Naive thymus-derived CD4-positive, alpha-beta T cell (primary cell): ENCODE measurements at regions not wholly inside any gene's neighbourhood (a gene's known extent, or its start where the extent isn't known, plus 50 kb on each side); places are given as distances from the start of the nearest gene placed in this dataset.
"Not testable (repeated sequence)": the region's sequence is repeated elsewhere in the genome, so short reads cannot be mapped to it uniquely, and the experiment has no call there.

Source experiments
- ATAC-seq: fragments of 150-1000 bp; cut with Tn5 transposase; 2 replicates; pipeline ENCODE4 v1.10.0; 2021; ENCODE audit warnings: mild to moderate bottlenecking, moderate library complexity
- CTCF ChIA-PET: fragments of 350-600 bp; sonication (Branson Sonifier 250); formaldehyde crosslinking; loops from one replicate; lab custom pipeline; 2021; ENCODE audit warnings: antibody characterized with exemption; lab: Charles Lee
- POLR2A ChIA-PET: fragments of 350-600 bp; sonication (Branson Sonifier 250); formaldehyde crosslinking; loops from one replicate; lab custom pipeline; 2021; ENCODE audit warnings: antibody characterized with exemption, inconsistent platforms; lab: Charles Lee
- DNase-seq, 9 donors: peaks; one replicate each; pipeline versions ENCODE4 v3.0.0 to v3.0.0-alpha.2; 2020 to 2022; ENCODE audit warnings: mixed read lengths in 1 of 9
- H3K27ac ChIP-seq: one replicate; pipeline ENCODE4 v1.7.0; 2013; ENCODE audit warnings: mild to moderate bottlenecking, low read depth, low read length, moderate library complexity
- H3K27me3 ChIP-seq, 2 donors: one replicate each; pipeline ENCODE4 v1.7.0; 2013; ENCODE audit warnings: low read length in 2 of 2, mild to moderate bottlenecking in 2 of 2, moderate library complexity in 2 of 2; ENCODE audit not compliant: control insufficient read depth in 2 of 2, insufficient read depth in 2 of 2
- H3K36me3 ChIP-seq, 3 experiments: 1 replicate in 2 of 3; 2 replicates in 1 of 3; pipeline ENCODE4 v1.7.0; 2013; ENCODE audit warnings: low read length in 3 of 3, mild to moderate bottlenecking in 3 of 3, moderate library complexity in 1 of 3; ENCODE audit not compliant: insufficient read depth in 3 of 3, control insufficient read depth in 2 of 3
- H3K4me1 ChIP-seq, 2 donors: one replicate each; pipeline ENCODE4 v1.7.0; 2013; ENCODE audit warnings: low read length in 2 of 2, mild to moderate bottlenecking in 2 of 2, moderate library complexity in 1 of 2; ENCODE audit not compliant: control insufficient read depth in 2 of 2, insufficient read depth in 2 of 2
- H3K4me3 ChIP-seq: 2 replicates; pipeline ENCODE4 v1.7.0; 2013; ENCODE audit warnings: mild to moderate bottlenecking, low read length
- H3K9me3 ChIP-seq, 3 experiments: 1 replicate in 2 of 3; 2 replicates in 1 of 3; pipeline ENCODE4 v1.7.0; 2013; ENCODE audit warnings: low read length in 3 of 3; ENCODE audit not compliant: control insufficient read depth in 2 of 3
- H3K27ac Mint-ChIP-seq, 9 donors: one replicate each; pipeline ENCODE4 v1.8.0; 2020 to 2022; ENCODE audit warnings: mixed read lengths in 9 of 9, mild to moderate bottlenecking in 8 of 9, moderate library complexity in 5 of 9, inconsistent platforms in 2 of 9
- H3K27me3 Mint-ChIP-seq, 5 donors: one replicate each; pipeline ENCODE4 v1.8.0; 2021 to 2022; ENCODE audit warnings: mixed read lengths in 5 of 5, mild to moderate bottlenecking in 1 of 5
- H3K36me3 Mint-ChIP-seq, 5 donors: one replicate each; pipeline ENCODE4 v1.8.0; 2020 to 2022; ENCODE audit warnings: mixed read lengths in 5 of 5, mild to moderate bottlenecking in 3 of 5, inconsistent platforms in 1 of 5
- H3K4me1 Mint-ChIP-seq, 7 donors: one replicate each; pipeline ENCODE4 v1.8.0; 2020 to 2022; ENCODE audit warnings: mixed read lengths in 7 of 7, mild to moderate bottlenecking in 3 of 7, inconsistent platforms in 1 of 7
- H3K4me3 Mint-ChIP-seq, 10 donors: one replicate each; pipeline ENCODE4 v1.8.0; 2020 to 2022; ENCODE audit warnings: mild to moderate bottlenecking in 10 of 10, mixed read lengths in 10 of 10, moderate library complexity in 6 of 10, inconsistent platforms in 2 of 10
- H3K9me3 Mint-ChIP-seq, 11 donors: one replicate each; pipeline ENCODE4 v1.8.0; 2020 to 2022; ENCODE audit warnings: mixed read lengths in 11 of 11, mild to moderate bottlenecking in 4 of 11, inconsistent platforms in 1 of 11, moderate library complexity in 1 of 11
- intact Hi-C, 2 donors: fragments of 100-400 bp; cut with micrococcal nuclease; formaldehyde crosslinking; loops; one replicate each; pipeline ENCODE4 v1.15.1; 2023

GRCh38 chr4:72843466-72843865 lies 226.1 kb downstream of the COX18 start:
- Histone ChIP-seq H3K36me3 (no peaks in the 10 kb centered on the region), H3K9me3 (no peaks in the 10 kb centered on the region), H3K27me3 (no peaks in the 10 kb centered on the region), H3K27ac (no peak overlapping the region), H3K4me1 (no peaks in the 10 kb centered on the region), H3K4me3 (no peak overlapping the region)
- Mint-ChIP-seq H3K27ac (no peak overlapping the region), H3K27me3 (peaks cover 0 to 27% (median 9%) of the 10 kb centered on the region in 5 donors), H3K9me3 (peaks cover 0 to 27% (median 5%) of the 10 kb centered on the region in 11 donors), H3K4me1 (no peaks in the 10 kb centered on the region), H3K4me3 (no peak overlapping the region), H3K36me3 (no peaks in the 10 kb centered on the region)
- ChIA-PET CTCF (no interaction called here), POLR2A (no interaction called here)
- DNase-seq (no peak), ATAC-seq (no peak)
- intact Hi-C loops, result no loop called here

- H3K9me3 ChIP-seq, result no peaks in the 10 kb centered on the region
- Mint-ChIP-seq H3K36me3 (no peaks in the 10 kb centered on the region), H3K4me1 (no peaks in the 10 kb centered on the region), H3K27ac (no peak overlapping the region), H3K27me3 (peaks cover 0 to 25% (median 9%) of the 10 kb centered on the region in 5 donors), H3K4me3 (no peak overlapping the region), H3K9me3 (peaks cover 0 to 28% (median 6%) of the 10 kb centered on the region in 11 donors)
- ATAC-seq (no peak), DNase-seq (no peak)
- ChIA-PET CTCF (interaction anchor here (0.7 kb wide), 1 partner anchor 19 kb away, joined by 4 read pairs; no protein-coding TSS in a partner anchor), POLR2A (no interaction called here)
- no peaks in the 10 kb centered on the region for H3K4me1 ChIP-seq
- intact Hi-C loops, result no loop called here
- no peaks in the 10 kb centered on the region for H3K27me3 ChIP-seq
- H3K27ac ChIP-seq, result no peak overlapping the region
- H3K36me3 ChIP-seq, result no peaks in the 10 kb centered on the region
- H3K4me3 ChIP-seq, result no peak overlapping the region
Observed at GRCh38 chr4:72842323-72842722, 227.2 kb downstream of the COX18 start.

- H3K4me1 Mint-ChIP-seq, H3K4me3 ChIP-seq, DNase-seq, ATAC-seq, H3K27ac Mint-ChIP-seq, H3K36me3 Mint-ChIP-seq, H3K4me1 ChIP-seq, H3K9me3 ChIP-seq, CTCF ChIA-PET, POLR2A ChIA-PET, intact Hi-C loops, H3K27ac ChIP-seq, H3K27me3 ChIP-seq, H3K4me3 Mint-ChIP-seq, H3K36me3 ChIP-seq: not testable (repeated sequence)
- H3K9me3 Mint-ChIP-seq, result peaks cover 0 to 31% (median 7%) of the 10 kb centered on the region in 11 donors
- peaks cover 0 to 19% (median 4%) of the 10 kb centered on the region in 5 donors for H3K27me3 Mint-ChIP-seq
Observed at GRCh38 chr4:72840166-72840565, 229.3 kb downstream of the COX18 start.

GRCh38 chr4:72828864-72829263 lies 240.7 kb downstream of the COX18 start:
- no peaks in the 10 kb centered on the region for H3K4me1 ChIP-seq
- Mint-ChIP-seq H3K4me1 (no peaks in the 10 kb centered on the region), H3K9me3 (peaks cover 2 to 17% (median 8%) of the 10 kb centered on the region in 11 donors), H3K36me3 (peaks cover 0 to 5% (median 0%) of the 10 kb centered on the region in 5 donors), H3K27ac (no peak overlapping the region), H3K4me3 (no peak overlapping the region), H3K27me3 (peaks cover 0 to 14% (median 4%) of the 10 kb centered on the region in 5 donors)
- intact Hi-C loops, result no loop called here
- DNase-seq, result no peak
- H3K9me3 ChIP-seq, result no peaks in the 10 kb centered on the region
- no peak overlapping the region for H3K4me3 ChIP-seq
- ATAC-seq, result no peak
- CTCF ChIA-PET, result no interaction called here
- no peak overlapping the region for H3K27ac ChIP-seq
- H3K36me3 ChIP-seq, result no peaks in the 10 kb centered on the region
- no peaks in the 10 kb centered on the region for H3K27me3 ChIP-seq
- POLR2A ChIA-PET, result no interaction called here

- POLR2A ChIA-PET, result no interaction called here
- CTCF ChIA-PET, result no interaction called here
- peaks cover 0 to 14% (median 4%) of the 10 kb centered on the region in 5 donors for H3K27me3 Mint-ChIP-seq
- Histone ChIP-seq H3K27ac (no peak overlapping the region), H3K36me3 (no peaks in the 10 kb centered on the region), H3K27me3 (no peaks in the 10 kb centered on the region), H3K4me1 (no peaks in the 10 kb centered on the region), H3K9me3 (no peaks in the 10 kb centered on the region), H3K4me3 (no peak overlapping the region)
- H3K9me3 Mint-ChIP-seq, result peaks cover 2 to 13% (median 6%) of the 10 kb centered on the region in 11 donors
- no peaks in the 10 kb centered on the region for H3K4me1 Mint-ChIP-seq
- H3K36me3 Mint-ChIP-seq, result peaks cover 0 to 5% (median 0%) of the 10 kb centered on the region in 5 donors
- DNase-seq, result no peak
- H3K27ac Mint-ChIP-seq, result no peak overlapping the region
- ATAC-seq, result no peak
- H3K4me3 Mint-ChIP-seq, result no peak overlapping the region
- intact Hi-C loops, result no loop called here
Observed at GRCh38 chr4:72827968-72828367, 241.5 kb downstream of the COX18 start.

GRCh38 chr4:72820107-72820506 lies 249.4 kb downstream of the COX18 start:
- H3K4me3 ChIP-seq, result no peak overlapping the region
- H3K4me3 Mint-ChIP-seq, result no peak overlapping the region
- intact Hi-C loops, result no loop called here
- ChIA-PET POLR2A (no interaction called here), CTCF (no interaction called here)
- ATAC-seq (no peak), DNase-seq (no peak)
- no peaks in the 10 kb centered on the region for H3K27me3 ChIP-seq
- no peaks in the 10 kb centered on the region for H3K36me3 ChIP-seq
- H3K4me1 Mint-ChIP-seq, result no peaks in the 10 kb centered on the region
- H3K9me3 ChIP-seq, result no peaks in the 10 kb centered on the region
- no peak overlapping the region for H3K27ac ChIP-seq
- H3K36me3 Mint-ChIP-seq, result peaks cover 0 to 2% (median 0%) of the 10 kb centered on the region in 5 donors
- peaks cover 0 to 3% (median 3%) of the 10 kb centered on the region in 5 donors for H3K27me3 Mint-ChIP-seq
- H3K27ac Mint-ChIP-seq, result no peak overlapping the region
- H3K4me1 ChIP-seq, result no peaks in the 10 kb centered on the region
- H3K9me3 Mint-ChIP-seq, result peaks cover 0 to 4% (median 0%) of the 10 kb centered on the region in 11 donors

- peaks cover 0 to 5% (median 0%) of the 10 kb centered on the region in 11 donors for H3K9me3 Mint-ChIP-seq
- H3K4me3 Mint-ChIP-seq, result no peak overlapping the region
- no peak for ATAC-seq
- intact Hi-C loops, result no loop called here
- Histone ChIP-seq H3K9me3 (no peaks in the 10 kb centered on the region), H3K4me1 (no peaks in the 10 kb centered on the region), H3K27me3 (no peaks in the 10 kb centered on the region), H3K36me3 (no peaks in the 10 kb centered on the region), H3K27ac (no peak overlapping the region), H3K4me3 (no peak overlapping the region)
- no peaks in the 10 kb centered on the region for H3K36me3 Mint-ChIP-seq
- POLR2A ChIA-PET, result no interaction called here
- no peak for DNase-seq
- H3K27ac Mint-ChIP-seq, result no peak overlapping the region
- CTCF ChIA-PET, result no interaction called here
- no peaks in the 10 kb centered on the region for H3K4me1 Mint-ChIP-seq
- H3K27me3 Mint-ChIP-seq, result no peaks in the 10 kb centered on the region
Observed at GRCh38 chr4:72817012-72817411, 248.0 kb upstream of the ADAMTS3 start.
